ENCODE measurements at regions not wholly inside any gene's neighbourhood (a gene's known extent, or its start where the extent isn't known, plus 50 kb on each side); places are given as distances from the start of the nearest gene placed in this dataset.
"Not testable (repeated sequence)": the region's sequence is repeated elsewhere in the genome, so short reads cannot be mapped to it uniquely, and the experiment has no call there.

DNA sequence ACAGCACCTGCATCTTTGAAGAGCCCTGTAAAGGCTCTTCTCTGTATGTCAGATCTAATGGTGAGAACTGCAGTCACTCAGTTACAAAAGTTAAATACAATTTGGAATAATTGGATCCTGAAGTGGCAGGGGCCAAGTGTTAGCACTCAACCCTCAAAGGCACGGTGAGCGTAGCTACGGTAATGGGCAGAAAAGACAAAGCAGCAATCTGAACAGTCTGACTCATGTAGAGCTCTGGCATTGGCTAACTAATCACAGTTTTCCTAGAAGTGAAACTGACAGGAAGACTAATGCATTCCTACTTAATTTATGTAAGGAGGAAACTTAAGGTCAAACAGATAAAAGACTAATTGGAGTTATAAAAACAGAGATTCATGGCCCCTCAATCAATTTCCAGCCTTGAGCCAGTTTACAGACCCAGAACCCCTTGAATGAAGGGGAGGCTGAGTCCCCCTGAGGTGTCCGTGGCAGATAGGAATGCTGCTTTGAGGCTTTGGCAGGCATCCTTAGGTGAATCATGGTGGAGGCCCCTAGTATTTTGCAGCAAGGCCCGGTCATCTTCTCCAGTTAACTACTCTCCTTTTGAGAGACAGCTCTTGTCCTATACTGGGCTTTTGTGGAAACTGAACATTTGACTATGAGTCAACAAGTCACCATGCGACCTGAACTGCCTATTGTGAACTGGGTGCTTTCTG, 450.7 kb downstream of the ZNF33B start:
- DNase-seq (ENCODE audit: low spot score): not testable (repeated sequence)

GRCh38 chr10:42177793-42178689, 460.3 kb downstream of the ZNF33B start:
- not testable (repeated sequence) for DNase-seq (ENCODE audit: low spot score)

DNA sequence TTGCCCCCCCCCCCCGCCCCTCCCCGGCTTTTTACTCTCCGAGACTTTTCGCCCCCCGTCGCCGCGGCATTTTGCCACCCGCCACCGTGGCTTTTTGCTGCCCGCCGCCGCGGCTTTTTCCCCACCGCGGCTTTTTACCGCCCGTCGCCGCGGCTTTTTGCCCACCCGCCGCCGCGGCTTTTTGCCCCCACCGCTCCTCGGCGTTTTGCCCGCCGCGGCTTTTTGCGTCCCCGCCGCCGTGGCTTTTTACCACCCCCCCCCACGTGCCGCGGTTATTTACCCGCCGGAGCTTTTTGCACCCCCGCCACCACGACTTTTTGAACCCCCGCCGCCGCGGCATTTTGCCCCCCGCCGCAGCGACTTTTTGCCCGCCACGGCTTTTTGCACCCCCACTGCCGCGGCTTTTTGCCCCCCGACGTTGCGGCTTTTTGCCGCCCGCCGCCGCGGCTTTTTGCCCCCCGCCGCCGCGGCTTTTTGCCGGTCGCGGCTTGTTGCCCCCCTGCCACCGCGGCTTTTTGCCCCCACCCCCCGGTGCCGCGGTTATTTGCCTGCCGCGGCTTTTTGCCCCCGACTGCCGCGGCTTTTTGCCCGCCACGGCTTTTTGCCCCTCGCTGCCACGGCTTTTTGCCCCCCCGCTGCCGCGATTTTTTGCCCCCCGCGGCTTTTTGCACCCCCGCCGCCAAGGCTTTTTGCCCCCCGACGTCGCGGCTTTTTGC, 461.1 kb downstream of the ZNF33B start:
- DNase-seq (ENCODE audit: low spot score): no peak

DNA sequence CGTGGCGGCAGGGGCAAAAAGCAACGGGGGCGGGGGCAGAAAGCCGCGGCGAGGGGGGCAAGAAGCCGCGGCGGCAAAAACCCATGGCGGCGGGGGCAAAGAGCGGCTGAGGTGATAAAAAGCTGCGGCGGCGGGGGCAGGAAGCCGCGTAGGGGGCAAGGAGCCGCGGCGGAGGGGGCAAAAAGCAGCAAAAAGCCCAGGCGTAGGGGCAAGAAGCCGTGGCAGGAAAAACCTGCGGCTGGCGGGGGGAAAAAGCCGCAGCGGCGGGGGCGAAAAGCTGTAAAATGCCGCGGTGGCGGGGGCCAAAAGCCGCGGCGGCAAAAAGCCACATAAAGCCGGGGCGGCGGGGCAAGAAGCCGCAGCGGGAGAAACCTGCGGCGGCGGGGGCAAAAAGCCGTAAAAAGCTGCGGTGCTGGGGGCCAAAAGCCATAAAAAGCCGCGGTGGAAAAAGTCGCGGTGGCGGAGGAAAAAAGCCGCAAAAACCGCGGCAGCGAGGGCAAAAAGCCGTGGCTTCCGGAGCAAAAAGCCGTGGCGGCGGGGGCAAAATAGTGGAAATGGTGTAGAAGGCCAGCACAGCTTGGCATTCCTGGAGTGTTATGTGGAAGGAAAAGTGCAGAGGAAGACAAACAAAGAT, 487.8 kb downstream of the ZNF33B start:
- no peak for DNase-seq (ENCODE audit: low spot score)

DNA sequence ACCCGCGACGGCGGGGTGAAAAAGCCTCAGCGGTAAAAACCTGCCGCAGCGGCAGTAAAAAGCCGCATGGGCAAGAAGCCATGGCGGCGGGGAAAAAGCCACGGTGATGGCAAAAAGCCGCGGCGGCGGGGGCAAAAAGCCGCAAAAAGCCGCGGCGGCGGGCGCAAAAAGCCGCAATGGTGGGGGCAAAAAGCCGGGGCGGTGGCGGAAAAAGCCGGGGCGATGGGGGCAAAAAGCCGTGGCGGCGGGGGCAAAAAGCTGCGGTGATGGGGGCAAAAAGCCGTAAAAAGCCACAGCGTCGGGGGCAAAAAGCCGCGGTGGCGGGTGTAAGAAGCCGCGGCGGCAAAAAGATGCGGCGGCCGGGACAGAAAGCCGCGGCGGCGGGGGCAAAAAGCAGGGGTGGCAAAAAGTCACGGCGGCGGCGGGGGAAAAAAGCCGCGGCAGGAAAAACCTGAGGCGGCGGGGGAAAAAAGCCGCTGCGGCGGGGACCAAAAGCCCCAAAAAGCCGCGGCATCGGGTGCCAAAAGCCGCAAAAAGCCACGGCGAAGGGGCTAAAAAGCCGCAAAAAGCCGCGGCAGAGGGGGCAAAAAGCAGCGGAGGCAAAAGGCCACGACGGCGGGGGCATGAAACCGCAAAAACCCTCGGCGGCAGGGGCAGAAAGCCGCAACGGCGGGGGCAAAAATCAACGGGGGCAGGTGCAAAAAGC, 488.5 kb downstream of the ZNF33B start:
- no peak for DNase-seq (ENCODE audit: low spot score)

- no peak for DNase-seq (ENCODE audit: low spot score)
These were observed 489.2 kb downstream of the ZNF33B start for GRCh38 chr10:42149027-42149700.

- DNase-seq (ENCODE audit: low spot score): not testable (repeated sequence)
These were observed 492.2 kb downstream of the ZNF33B start for GRCh38 chr10:42146165-42146564.

DNA sequence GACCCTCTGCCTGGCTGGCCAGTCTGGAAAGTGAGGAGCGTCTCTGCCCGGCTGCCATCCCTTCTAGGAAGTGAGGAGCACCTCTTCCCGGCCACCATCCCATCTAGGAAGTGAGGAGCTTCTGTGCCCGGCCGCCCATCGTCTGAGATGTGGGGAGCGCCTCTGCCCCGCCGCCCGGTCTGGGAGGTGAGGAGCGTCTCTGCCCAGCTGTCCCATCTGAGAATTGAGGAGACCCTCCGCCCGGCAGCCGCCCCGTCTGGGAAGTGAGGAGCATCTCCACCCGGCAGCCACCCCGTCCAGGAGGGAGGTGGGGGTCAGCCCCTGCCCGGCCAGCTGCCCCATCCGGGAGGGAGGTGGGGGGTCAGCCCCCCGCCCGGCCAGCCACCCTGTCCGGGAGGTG, 500.3 kb downstream of the ZNF33B start:
- not testable (repeated sequence) for DNase-seq (ENCODE audit: low spot score)

GRCh38 chr10:42113158-42113450, 525.3 kb downstream of the ZNF33B start:
- DNase-seq (ENCODE audit: low spot score): no peak

DNA sequence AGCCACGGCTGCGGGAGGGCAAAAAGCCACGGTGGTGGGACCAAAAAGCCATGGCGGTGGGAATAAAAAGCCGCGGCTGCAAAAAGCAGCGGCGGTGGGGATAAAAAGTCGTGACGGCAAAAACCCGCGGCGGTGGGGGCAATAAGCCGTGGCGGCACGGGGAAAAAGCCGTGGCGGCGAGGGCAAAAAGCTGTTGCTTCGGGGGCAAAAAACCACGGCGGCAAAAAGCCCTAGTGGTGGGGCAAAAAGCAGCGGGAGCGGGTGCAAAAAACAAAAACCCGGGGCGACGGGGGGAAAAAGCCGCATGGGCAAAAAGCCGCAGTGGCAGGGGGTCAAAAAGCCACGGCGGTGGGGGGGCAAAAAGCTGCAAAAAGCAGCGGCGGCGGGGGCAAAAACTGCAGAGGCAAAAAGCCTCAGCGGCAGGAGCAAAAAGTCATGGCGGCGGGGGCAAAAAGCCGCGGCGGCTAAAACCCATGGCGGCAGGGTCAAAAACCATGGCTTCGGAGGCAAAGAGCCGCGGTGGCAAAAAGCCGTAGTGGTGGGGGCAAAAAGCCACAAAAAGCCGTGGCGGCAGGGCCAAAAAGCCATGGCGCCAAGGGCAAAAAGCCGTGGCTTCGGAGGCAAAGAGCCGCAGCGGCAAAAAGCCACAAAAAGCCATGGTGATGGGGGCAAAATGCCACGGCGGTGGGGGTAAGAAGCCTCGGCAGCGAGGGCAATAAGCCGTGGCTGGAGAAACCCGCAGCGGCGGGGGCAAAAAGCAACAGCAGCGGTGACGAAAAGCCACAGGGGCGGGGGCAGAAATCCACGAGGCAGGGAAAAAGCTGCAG, 525.8 kb downstream of the ZNF33B start:
- no peak for DNase-seq (ENCODE audit: low spot score)

DNA sequence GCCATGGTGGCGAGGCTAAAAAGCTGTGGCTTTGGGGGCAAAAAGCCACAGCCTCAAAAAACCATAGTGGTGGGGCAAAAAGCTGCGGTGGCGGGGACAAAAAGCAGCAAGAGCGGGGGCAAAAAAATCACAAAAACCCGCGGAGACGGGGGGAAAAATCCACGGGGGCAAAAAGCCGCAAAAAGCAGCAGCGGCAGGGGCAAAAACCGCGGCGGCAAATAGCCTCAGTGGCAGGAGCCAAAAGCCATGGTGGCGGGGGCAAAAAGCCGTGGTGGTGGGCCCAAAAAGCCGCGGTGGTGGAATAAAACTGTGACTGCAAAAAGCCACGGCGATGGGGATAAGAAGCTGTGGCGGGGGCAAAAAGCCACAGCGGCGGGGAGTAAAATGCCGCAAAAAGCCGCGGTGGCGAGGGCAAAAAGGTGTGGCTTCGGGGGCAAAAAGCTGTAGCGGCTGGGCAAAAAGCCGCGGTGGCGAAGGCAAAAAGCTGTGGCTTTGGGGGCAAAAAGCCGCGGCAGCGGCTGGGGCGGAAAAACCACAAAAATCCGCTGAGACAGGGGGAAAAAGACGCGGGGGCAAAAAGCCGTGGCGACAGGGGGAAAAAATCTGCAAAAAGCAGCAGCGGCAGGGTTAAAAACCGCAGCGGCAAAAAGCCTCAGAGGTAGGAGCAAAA, 526.6 kb downstream of the ZNF33B start:
- no peak for DNase-seq (ENCODE audit: low spot score)

- DNase-seq (ENCODE audit: low spot score): no peak
These were observed 527.3 kb downstream of the ZNF33B start for GRCh38 chr10:42111076-42111475.
